Smooth muscle cell (in vitro differentiated cells): ENCODE measurements at regions not wholly inside any gene's neighbourhood (a gene's known extent, or its start where the extent isn't known, plus 50 kb on each side); places are given as distances from the start of the nearest gene placed in this dataset.

Experiments
- DNase-seq: peaks from one replicate; lab custom pipeline; 2025; ENCODE audit not compliant: unreplicated experiment; lab: John Stamatoyannopoulos, UW
- H2AFZ ChIP-seq: fragments of 200-600 bp; sonication (generic); 2 replicates; pipeline ENCODE4 v1.6.0; 2016; ENCODE audit warnings: antibody characterized with exemption, low read depth, mild to moderate bottlenecking
- H3F3A ChIP-seq: fragments of 200-600 bp; sonication (generic); 2 replicates; pipeline ENCODE4 v1.6.0; 2017; ENCODE audit warnings: antibody characterized with exemption, low read depth
- H3K27ac ChIP-seq: fragments of 200-600 bp; sonication (generic); 2 replicates; pipeline ENCODE4 v1.5.1; 2016; ENCODE audit warnings: low read depth, mild to moderate bottlenecking
- H3K27me3 ChIP-seq: fragments of 200-600 bp; sonication (generic); 2 replicates; pipeline ENCODE4 v1.6.1; 2016; ENCODE audit warnings: low read depth, mild to moderate bottlenecking
- H3K36me3 ChIP-seq: fragments of 200-600 bp; sonication (generic); 2 replicates; pipeline ENCODE4 v1.5.1; 2016; ENCODE audit warnings: low read depth
- H3K4me1 ChIP-seq: fragments of 200-600 bp; sonication (generic); 2 replicates; pipeline ENCODE4 v1.5.1; 2016; ENCODE audit warnings: low read depth
- H3K4me2 ChIP-seq: fragments of 200-600 bp; sonication (generic); 2 replicates; pipeline ENCODE4 v1.6.0; 2016; ENCODE audit warnings: mild to moderate bottlenecking
- H3K4me3 ChIP-seq: fragments of 200-600 bp; sonication (generic); 2 replicates; pipeline ENCODE4 v1.5.1; 2016; ENCODE audit warnings: mild to moderate bottlenecking
- H3K79me2 ChIP-seq: fragments of 200-600 bp; sonication (generic); 2 replicates; pipeline ENCODE4 v1.6.0; 2016; ENCODE audit warnings: low read depth, mild to moderate bottlenecking
- H3K9ac ChIP-seq: fragments of 200-600 bp; sonication (generic); 2 replicates; pipeline ENCODE4 v1.6.0; 2016; ENCODE audit warnings: low read depth
- H3K9me3 ChIP-seq: fragments of 200-600 bp; sonication (generic); replicated peaks from 2 replicates; pipeline ENCODE4 v1.5.1; 2016; ENCODE audit warnings: low read depth
- H4K20me1 ChIP-seq: fragments of 200-600 bp; sonication (generic); 2 replicates; pipeline ENCODE4 v1.6.0; 2016; ENCODE audit warnings: low read depth
- CTCF ChIP-seq: fragments of 200-600 bp; sonication (generic); IDR thresholded peaks from 2 replicates; pipeline ENCODE4 v1.5.1; 2017; ENCODE audit warnings: borderline replicate concordance, mild to moderate bottlenecking, antibody characterized with exemption; ENCODE audit not compliant: insufficient read depth, poor library complexity, severe bottlenecking
- WGBS: methylation state at CpG from one replicate; pipeline ENCODE4 v1.1.7; 2016; ENCODE audit warnings: low lambda C conversion rate; 5-methylcytosine and 5-hydroxymethylcytosine counted together

GRCh38 chr10:33401300-33401699 lies 66.8 kb upstream of the NRP1 start:
- Histone ChIP-seq H3K4me2 (no peak overlapping the region), H3K27me3 (no peaks in the 10 kb centered on the region), H3K9me3 (no peaks in the 10 kb centered on the region), H3K4me1 (no peaks in the 10 kb centered on the region), H2AFZ (no peak overlapping the region), H3K79me2 (no peaks in the 10 kb centered on the region), H4K20me1 (no peaks in the 10 kb centered on the region), H3F3A (no peaks in the 10 kb centered on the region), H3K4me3 (no peak overlapping the region), H3K9ac (no peak overlapping the region), H3K27ac (no peak overlapping the region), H3K36me3 (no peaks in the 10 kb centered on the region)
- DNase-seq: no peak
- 94% methylated on average over 2 of the region's 2 CpGs for WGBS
- no peak for TF ChIP-seq CTCF

GRCh38 chr10:33398796-33399195 lies 64.3 kb upstream of the NRP1 start:
- no peak for DNase-seq
- no peaks in the 10 kb centered on the region for H3K27me3 ChIP-seq
- no peak overlapping the region for H3K4me2 ChIP-seq
- H3K4me1 ChIP-seq: no peaks in the 10 kb centered on the region
- no peaks in the 10 kb centered on the region for H3K79me2 ChIP-seq
- 90% methylated on average over 5 of the region's 5 CpGs for WGBS
- H2AFZ ChIP-seq: no peak overlapping the region
- TF ChIP-seq CTCF: no peak
- no peaks in the 10 kb centered on the region for H3K9me3 ChIP-seq
- no peak overlapping the region for H3K4me3 ChIP-seq
- H3K36me3 ChIP-seq: no peaks in the 10 kb centered on the region
- H3K9ac ChIP-seq: no peak overlapping the region
- no peaks in the 10 kb centered on the region for H4K20me1 ChIP-seq
- no peak overlapping the region for H3K27ac ChIP-seq
- no peaks in the 10 kb centered on the region for H3F3A ChIP-seq

- no peak for DNase-seq
- H3K9ac ChIP-seq: no peak overlapping the region
- H3F3A ChIP-seq: no peaks in the 10 kb centered on the region
- TF ChIP-seq CTCF: no peak
- H3K36me3 ChIP-seq: no peaks in the 10 kb centered on the region
- H3K4me3 ChIP-seq: no peak overlapping the region
- no peak overlapping the region for H3K27ac ChIP-seq
- H4K20me1 ChIP-seq: no peaks in the 10 kb centered on the region
- no peak overlapping the region for H3K4me2 ChIP-seq
- 100% methylated on average over 1 of the region's 1 CpG for WGBS
- H3K4me1 ChIP-seq: peaks cover 1% of the 10 kb centered on the region
- no peaks in the 10 kb centered on the region for H3K27me3 ChIP-seq
- no peak overlapping the region for H2AFZ ChIP-seq
- no peaks in the 10 kb centered on the region for H3K79me2 ChIP-seq
- no peaks in the 10 kb centered on the region for H3K9me3 ChIP-seq
Measured at GRCh38 chr10:33396938-33397337, 62.5 kb upstream of the NRP1 start.

- no peaks in the 10 kb centered on the region for H3K79me2 ChIP-seq
Measured at GRCh38 chr10:33396279-33396678, 61.8 kb upstream of the NRP1 start.

More at GRCh38 chr10:33396279-33396678, 61.8 kb upstream of the NRP1 start:
- WGBS: 94% methylated on average over 3 of the region's 3 CpGs
- no peak overlapping the region for H3K27ac ChIP-seq
- H3K9me3 ChIP-seq: no peaks in the 10 kb centered on the region
- no peaks in the 10 kb centered on the region for H3K36me3 ChIP-seq
- H3K4me1 ChIP-seq: peaks cover 6% of the 10 kb centered on the region
- H3K4me2 ChIP-seq: no peak overlapping the region
- no peak overlapping the region for H3K9ac ChIP-seq
- H3K27me3 ChIP-seq: no peaks in the 10 kb centered on the region
- no peak overlapping the region for H3K4me3 ChIP-seq
- no peak overlapping the region for H2AFZ ChIP-seq
- H4K20me1 ChIP-seq: no peaks in the 10 kb centered on the region
- TF ChIP-seq CTCF: no peak
- H3F3A ChIP-seq: no peaks in the 10 kb centered on the region
- no peak for DNase-seq
